HG02943 (cell line): ENCODE measurements at regions not wholly inside any gene's neighbourhood (a gene's known extent, or its start where the extent isn't known, plus 50 kb on each side); places are given as distances from the start of the nearest gene placed in this dataset.
"Not testable (repeated sequence)": the region's sequence is repeated elsewhere in the genome, so short reads cannot be mapped to it uniquely, and the experiment has no call there.

Experiments used
- ATAC-seq: cut with Tn5 transposase; IDR thresholded peaks from one replicate; pipeline ENCODE4 v1.9.1; 2021; ENCODE audit warnings: mild to moderate bottlenecking, low read depth, moderate library complexity; ENCODE audit not compliant: unreplicated experiment

- no peak for ATAC-seq
Measured at GRCh38 chr2:224650815-224651439, 65.2 kb downstream of the CCDC195 start.

GRCh38 chr2:224647684-224648083 lies 62.5 kb upstream of the CUL3 start:
- ATAC-seq = not testable (repeated sequence)

GRCh38 chr2:224646242-224646846 lies 61.2 kb upstream of the CUL3 start:
- no peak for ATAC-seq

GRCh38 chr2:224645722-224646121 lies 60.6 kb upstream of the CUL3 start:
- ATAC-seq = no peak

GRCh38 chr2:224640679-224641078 lies 55.5 kb upstream of the CUL3 start:
- no peak for ATAC-seq

- peak; percentile 67 for ATAC-seq
Measured at GRCh38 chr2:224638301-224638823, 53.2 kb upstream of the CUL3 start.
